Fibroblast of skin of back (primary cell): ENCODE measurements at regions not wholly inside any gene's neighbourhood (a gene's known extent, or its start where the extent isn't known, plus 50 kb on each side); places are given as distances from the start of the nearest gene placed in this dataset.
"Not testable (repeated sequence)": the region's sequence is repeated elsewhere in the genome, so short reads cannot be mapped to it uniquely, and the experiment has no call there.

Experiments used
- DNase-seq: peaks from one replicate; pipeline ENCODE4 v3.0.0-alpha.2; 2013

DNA sequence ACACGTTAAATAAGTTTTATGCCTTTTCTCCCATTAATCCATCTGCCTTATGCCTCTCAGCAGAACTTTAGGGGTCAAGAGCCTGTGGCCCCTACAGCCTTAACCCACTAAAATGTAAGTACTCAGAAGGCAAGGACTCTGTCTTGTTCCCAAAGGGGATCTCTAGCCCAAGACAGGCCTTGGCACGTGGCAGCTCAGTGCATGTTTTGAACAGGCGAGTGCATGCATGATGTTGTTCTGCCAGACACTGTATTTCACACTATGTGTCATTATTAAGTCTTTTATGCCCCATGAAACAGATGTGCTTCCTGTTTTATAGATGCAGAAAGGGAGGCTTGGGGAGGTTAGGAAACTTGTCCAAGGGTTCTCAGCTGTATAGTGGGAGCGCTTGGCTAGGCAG, 102.8 kb downstream of the ETS2 start:
- no peak for DNase-seq

- no peak for DNase-seq
Observed at GRCh38 chr21:38905752-38906151, 100.0 kb downstream of the ETS2 start.

- DNase-seq, result no peak
Observed at GRCh38 chr21:38905328-38905727, 99.6 kb downstream of the ETS2 start.

GRCh38 chr21:38903690-38904139, 98.0 kb downstream of the ETS2 start:
- DNase-seq, result no peak

GRCh38 chr21:38902608-38903445, 97.1 kb downstream of the ETS2 start:
- DNase-seq, result no peak

DNA sequence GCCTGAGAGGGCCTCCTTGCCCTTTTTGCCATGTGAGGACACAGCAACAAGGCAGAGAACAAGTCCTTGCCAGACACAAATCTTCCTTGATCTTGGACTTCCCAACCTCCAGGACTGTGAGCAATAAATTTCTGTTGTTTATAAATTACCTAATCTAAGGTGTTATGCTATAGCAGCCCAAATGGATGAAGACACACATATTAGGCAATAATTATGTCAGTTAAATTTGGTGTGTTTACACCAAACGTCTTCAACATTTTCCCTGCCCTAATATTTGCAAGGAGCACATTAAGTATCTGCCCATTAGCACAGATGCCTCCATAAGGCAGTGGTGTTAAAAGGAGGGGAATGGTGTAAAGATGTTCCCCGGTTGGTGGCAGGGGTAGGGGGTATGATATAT, 94.8 kb downstream of the ETS2 start:
- no peak for DNase-seq

- not testable (repeated sequence) for DNase-seq
Observed at GRCh38 chr21:38899985-38900384, 94.3 kb downstream of the ETS2 start.

DNA sequence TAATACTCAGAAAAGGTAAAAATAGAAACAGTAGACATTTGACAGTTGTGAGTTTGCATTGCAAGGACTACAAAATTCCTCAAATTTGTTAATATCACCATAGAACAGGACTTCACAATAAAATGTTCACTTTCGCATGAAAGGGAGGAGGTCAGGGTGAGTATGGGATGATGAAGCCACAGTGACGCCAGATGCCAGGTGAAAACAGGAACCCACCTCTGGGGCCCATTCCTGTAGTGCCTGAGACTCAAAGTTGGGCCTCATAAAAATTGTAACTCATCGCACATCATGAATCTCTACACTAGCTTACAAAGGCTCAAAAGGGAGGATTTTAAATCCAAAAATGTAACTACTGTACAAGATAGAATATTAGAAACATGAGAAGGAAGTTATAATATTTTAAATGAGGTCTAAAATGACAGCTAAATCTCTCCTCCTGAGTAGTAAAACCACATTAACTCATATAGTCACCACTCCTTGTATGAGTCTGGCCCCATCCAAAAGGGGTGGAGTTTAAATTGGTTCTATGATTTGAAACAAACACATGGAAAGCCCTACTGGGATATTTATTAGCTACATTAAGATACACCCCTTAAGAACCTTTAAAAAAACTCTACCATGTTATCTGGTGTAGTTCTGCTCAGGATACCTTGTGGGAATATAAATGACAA, 93.7 kb downstream of the ETS2 start:
- no peak for DNase-seq

DNA sequence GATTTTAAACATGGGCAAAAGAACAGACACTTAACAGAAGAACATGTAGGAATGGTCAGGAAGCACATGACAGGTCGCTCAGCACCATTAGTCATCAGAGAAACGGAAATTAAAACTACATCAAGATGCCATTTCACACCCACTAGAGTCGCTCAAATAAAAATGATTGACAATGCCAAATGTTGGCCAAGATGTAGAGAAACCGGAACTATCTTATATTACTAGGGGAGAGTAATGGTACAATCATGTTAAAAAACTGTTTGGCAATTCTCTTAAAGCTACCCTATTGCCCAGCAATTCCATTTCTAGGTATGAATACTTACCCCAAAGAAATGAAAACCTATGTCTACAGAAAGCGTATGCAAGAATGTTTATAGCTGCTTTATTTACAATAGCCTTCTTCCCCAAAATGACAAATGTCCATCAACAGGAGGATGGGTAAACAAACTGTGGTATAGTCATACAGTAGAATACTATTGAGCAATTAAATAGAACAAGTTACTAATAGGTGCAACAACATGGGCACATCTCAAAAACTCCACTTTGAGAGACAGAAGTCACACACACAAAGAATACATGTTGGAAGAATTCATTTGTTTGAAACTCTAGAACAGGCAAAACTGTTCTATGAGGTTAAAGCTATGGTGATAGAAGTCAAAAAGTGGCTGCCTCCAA, 92.8 kb downstream of the ETS2 start:
- no peak for DNase-seq

- DNase-seq, result no peak
Observed at GRCh38 chr21:38897532-38898421, 92.0 kb downstream of the ETS2 start.

DNA sequence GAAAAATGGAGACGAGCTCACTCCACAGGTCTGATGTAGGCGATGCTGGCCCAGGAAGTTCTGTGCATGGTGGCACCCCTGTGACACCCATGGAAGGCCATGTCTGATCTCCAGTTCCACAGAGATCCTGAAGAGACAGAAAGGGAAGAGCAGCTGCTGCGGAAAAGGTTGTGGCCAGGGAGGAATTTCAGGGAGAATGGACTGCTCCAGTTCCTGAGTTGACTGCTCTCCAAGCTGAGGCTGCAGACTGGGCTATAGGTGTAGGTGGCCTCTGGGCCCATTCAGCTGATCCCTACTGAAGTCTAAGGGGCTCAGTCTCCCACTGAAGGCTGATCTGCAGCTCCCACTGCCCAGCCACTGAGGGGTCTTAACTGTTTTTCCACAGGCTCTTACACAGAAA, 89.2 kb downstream of the ETS2 start:
- DNase-seq, result no peak

GRCh38 chr21:38888991-38889561, 83.3 kb downstream of the ETS2 start:
- peak; percentile 56 for DNase-seq

DNA sequence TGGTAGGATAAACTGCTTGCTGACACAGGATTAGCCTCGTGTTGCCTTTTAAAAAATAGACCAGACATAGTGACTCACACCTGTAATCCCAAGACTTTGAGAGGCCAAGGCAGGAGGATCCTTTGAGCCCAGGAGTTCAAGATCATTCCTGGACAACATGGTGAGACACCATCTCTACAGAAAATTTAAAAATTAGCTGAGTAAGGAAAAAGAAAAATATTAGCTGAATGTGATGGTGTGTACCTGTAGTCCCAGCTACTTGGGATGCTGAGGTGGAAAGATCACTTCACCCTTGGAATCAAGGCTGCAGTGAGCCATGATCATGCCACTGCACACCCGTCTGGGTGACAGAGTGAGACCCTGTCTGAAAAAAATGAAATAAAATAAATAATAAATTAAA, 82.0 kb downstream of the ETS2 start:
- DNase-seq, result no peak

- no peak for DNase-seq
Observed at GRCh38 chr21:38887062-38887686, 81.4 kb downstream of the ETS2 start.

- DNase-seq, result peak; percentile 59
Observed at GRCh38 chr21:38885909-38886308, 80.2 kb downstream of the ETS2 start.

DNA sequence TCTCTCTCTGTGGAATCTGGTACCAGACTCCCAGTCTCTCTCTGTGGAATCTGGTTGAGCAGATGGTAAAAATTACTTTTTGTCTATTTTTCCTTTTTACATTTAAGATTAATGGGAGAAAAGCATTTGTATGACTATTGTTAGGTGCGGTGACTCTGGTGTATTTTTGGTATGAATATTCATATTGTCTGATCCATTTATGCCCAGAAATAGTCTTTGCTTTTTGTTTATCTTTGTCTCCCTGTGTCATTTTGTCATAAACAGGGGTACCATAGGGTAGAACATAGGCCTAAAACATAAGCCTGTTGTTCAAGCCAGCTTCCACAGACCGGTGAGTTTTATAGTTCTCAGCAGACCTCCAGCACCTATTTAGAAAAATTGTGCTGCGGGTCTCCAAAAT, 78.7 kb downstream of the ETS2 start:
- DNase-seq, result no peak

- DNase-seq, result no peak
Observed at GRCh38 chr21:38883142-38883541, 77.4 kb downstream of the ETS2 start.

DNA sequence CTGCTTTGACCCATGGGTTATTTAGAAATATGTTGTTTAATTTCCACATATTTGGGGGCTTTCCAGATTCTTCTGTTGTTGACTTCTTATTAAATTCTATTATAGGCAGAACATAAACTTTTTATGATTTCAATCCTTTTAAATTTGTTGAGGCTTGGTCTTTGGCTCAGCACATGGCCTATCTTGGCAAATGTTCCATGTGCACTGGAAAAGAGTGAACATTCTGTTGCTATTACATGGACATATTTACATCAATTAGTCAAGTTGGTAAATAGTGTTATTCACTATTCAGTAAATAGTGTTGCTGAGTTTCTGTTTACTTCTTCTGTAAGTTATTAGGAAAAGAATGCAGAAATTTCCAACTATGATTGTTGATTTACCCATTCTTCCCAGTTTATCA, 75.4 kb downstream of the ETS2 start:
- DNase-seq, result no peak

DNA sequence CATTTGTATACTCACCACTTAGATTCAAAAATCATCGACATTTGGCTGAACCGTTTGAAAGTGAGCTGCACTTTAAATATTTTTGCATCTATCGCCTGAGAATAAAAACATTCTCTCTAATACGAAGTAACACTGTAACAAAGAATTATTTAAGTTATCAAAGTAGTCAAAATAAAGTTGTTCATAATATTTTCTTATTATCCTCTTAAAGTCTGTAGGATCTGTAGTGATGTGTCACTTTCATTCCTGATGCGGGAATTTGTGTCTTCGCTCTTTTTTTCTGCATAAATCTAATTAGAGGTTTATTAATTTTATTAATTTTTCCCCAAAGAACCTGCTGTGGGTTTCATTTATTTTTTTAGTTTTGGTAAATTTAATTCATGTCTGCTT, 74.8 kb downstream of the ETS2 start:
- no peak for DNase-seq

- no peak for DNase-seq
Observed at GRCh38 chr21:38879912-38880576, 74.3 kb downstream of the ETS2 start.
